Neural cell (in vitro differentiated cells): ENCODE measurements at regions not wholly inside any gene's neighbourhood (a gene's known extent, or its start where the extent isn't known, plus 50 kb on each side); places are given as distances from the start of the nearest gene placed in this dataset.

Experiments used
- H2AFZ ChIP-seq: fragments of 200-600, 300-800 bp; sonication (generic), shearing (Covaris generic); 2 replicates; pipeline ENCODE4 v1.6.0; 2014; ENCODE audit warnings: low read depth, mild to moderate bottlenecking, antibody characterized with exemption, low read length, moderate library complexity
- H3F3A ChIP-seq: fragments of 200-600 bp; shearing (Covaris generic); 2 replicates; pipeline ENCODE4 v1.6.1; 2016; ENCODE audit warnings: mild to moderate bottlenecking, moderate library complexity, mixed read lengths, antibody characterized with exemption, low read length; ENCODE audit not compliant: insufficient read depth, poor library complexity, severe bottlenecking
- H3K27ac ChIP-seq: fragments of 200-600, 300-800 bp; sonication (generic), shearing (Covaris generic); 2 replicates; pipeline ENCODE4 v1.5.1; 2014; ENCODE audit warnings: mild to moderate bottlenecking, low read length, moderate library complexity
- H3K27me3 ChIP-seq: fragments of 300-800, 200-600 bp; sonication (generic), shearing (Covaris generic); 2 replicates; pipeline ENCODE4 v1.6.0; 2014; ENCODE audit warnings: mild to moderate bottlenecking, low read depth, low read length, moderate library complexity; ENCODE audit not compliant: insufficient read depth
- H3K36me3 ChIP-seq: fragments of 300-800, 200-600 bp; sonication (generic), shearing (Covaris generic); 2 replicates; pipeline ENCODE4 v1.5.1; 2014; ENCODE audit warnings: mild to moderate bottlenecking, antibody characterized with exemption, low read length, moderate library complexity; ENCODE audit not compliant: insufficient read depth
- H3K4me2 ChIP-seq: fragments of 300-800, 200-600 bp; sonication (generic), shearing (Covaris generic); 2 replicates; pipeline ENCODE4 v1.6.0; 2014; ENCODE audit warnings: mild to moderate bottlenecking, low read length
- H3K4me3 ChIP-seq: fragments of 300-800, 200-600 bp; sonication (generic), shearing (Covaris generic); 2 replicates; pipeline ENCODE4 v1.5.1; 2014; ENCODE audit warnings: mild to moderate bottlenecking, low read length, moderate library complexity
- H3K79me2 ChIP-seq: fragments of 200-600 bp; shearing (Covaris generic); replicated peaks from 2 replicates; pipeline ENCODE4 v1.6.0; 2014; ENCODE audit warnings: mild to moderate bottlenecking, low read length, moderate library complexity; ENCODE audit not compliant: insufficient read depth
- H3K9ac ChIP-seq: fragments of 300-800, 200-600 bp; sonication (generic), shearing (Covaris generic); 2 replicates; pipeline ENCODE4 v1.6.1; 2016; ENCODE audit warnings: mild to moderate bottlenecking, low read length, mixed read lengths
- H3K9me2 ChIP-seq: fragments of 200-600 bp; shearing (Covaris generic); 2 replicates; pipeline ENCODE4 v1.6.1; 2016; ENCODE audit warnings: mild to moderate bottlenecking, low read length, mixed read lengths; ENCODE audit not compliant: insufficient read depth
- H3K9me3 ChIP-seq: fragments of 200-600, 300-800 bp; sonication (generic), shearing (Covaris generic); 2 replicates; pipeline ENCODE4 v1.6.1; 2016; ENCODE audit warnings: mild to moderate bottlenecking, mixed run types, low read length, moderate library complexity, mixed read lengths
- H4K20me1 ChIP-seq: fragments of 200-600 bp; shearing (Covaris generic); 2 replicates; pipeline ENCODE4 v1.6.1; 2016; ENCODE audit warnings: mild to moderate bottlenecking, mixed run types; ENCODE audit not compliant: insufficient read depth
- EP300 ChIP-seq: fragments of 450-650 bp; conservative IDR thresholded peaks from 2 replicates; pipeline ENCODE4 v1.6.1; 2014; ENCODE audit warnings: antibody characterized with exemption, mild to moderate bottlenecking, moderate library complexity; ENCODE audit not compliant: poor library complexity, severe bottlenecking
- EZH2 ChIP-seq: fragments of 200-600, 300-800 bp; shearing (Covaris generic), sonication (generic); IDR thresholded peaks from 2 replicates; pipeline ENCODE4 v1.6.1; 2014; ENCODE audit warnings: antibody characterized with exemption, low read length, borderline replicate concordance, mild to moderate bottlenecking; ENCODE audit not compliant: insufficient read depth, poor library complexity, severe bottlenecking
- MXI1 ChIP-seq: fragments of 450-650 bp; conservative IDR thresholded peaks from 2 replicates; pipeline ENCODE4 v1.6.1; 2014; ENCODE audit warnings: antibody characterized with exemption, mild to moderate bottlenecking; ENCODE audit not compliant: poor library complexity, severe bottlenecking
- POLR2AphosphoS5 ChIP-seq: IDR thresholded peaks from 2 replicates; pipeline ENCODE4 v1.6.1; 2012
- RAD21 ChIP-seq: fragments of 450-650 bp; conservative IDR thresholded peaks from 2 replicates; pipeline ENCODE4 v1.6.1; 2014; ENCODE audit warnings: antibody characterized with exemption, mild to moderate bottlenecking, moderate library complexity
- REST ChIP-seq: IDR thresholded peaks from 2 replicates; pipeline ENCODE4 v1.6.1; 2012; ENCODE audit warnings: borderline replicate concordance
- SMC3 ChIP-seq: fragments of 450-650 bp; conservative IDR thresholded peaks from 2 replicates; pipeline ENCODE4 v1.6.1; 2014; ENCODE audit warnings: antibody characterized with exemption, mild to moderate bottlenecking, moderate library complexity; ENCODE audit not compliant: poor library complexity
- TAF1 ChIP-seq: IDR thresholded peaks from 2 replicates; pipeline ENCODE4 v1.6.1; 2012; ENCODE audit warnings: low read depth
- TF ChIP-seq, protein P1 (sequence below): fragments of 450-650 bp; IDR thresholded peaks from 2 replicates; pipeline ENCODE4 v1.5.1; 2014; ENCODE audit warnings: antibody characterized with exemption, mild to moderate bottlenecking, moderate library complexity; ENCODE audit not compliant: poor library complexity, severe bottlenecking

DNA sequence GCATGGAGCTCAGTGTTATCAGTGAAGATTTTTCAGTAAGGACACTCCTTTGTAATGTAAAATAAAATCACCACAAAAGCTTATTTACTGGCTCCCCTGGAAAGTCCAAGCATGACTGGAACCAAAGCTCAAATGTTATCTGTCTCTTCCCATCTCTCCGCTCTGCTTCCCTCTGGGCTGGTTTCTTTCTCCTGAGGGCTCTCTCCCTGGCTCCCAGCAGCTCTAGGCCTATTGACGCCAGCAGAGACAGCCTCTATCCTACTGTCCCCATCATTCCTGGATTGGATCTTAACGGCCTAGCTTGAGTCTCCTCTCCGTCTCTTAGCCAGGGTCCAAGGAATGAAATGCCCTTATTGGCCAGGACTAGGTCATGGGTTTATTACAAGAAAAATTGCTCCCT lies 86.1 kb downstream of the TMEM167A start:
- Histone ChIP-seq H3K27ac (no peak overlapping the region), H4K20me1 (no peaks in the 10 kb centered on the region), H3K9me3 (no peaks in the 10 kb centered on the region), H3K4me3 (no peak overlapping the region), H3F3A (no peaks in the 10 kb centered on the region), H3K36me3 (no peaks in the 10 kb centered on the region), H2AFZ (no peak overlapping the region), H3K4me2 (no peak overlapping the region), H3K9me2 (no peaks in the 10 kb centered on the region), H3K27me3 (no peaks in the 10 kb centered on the region), H3K79me2 (peaks cover 37% of the 10 kb centered on the region), H3K9ac (no peak overlapping the region)
- TF ChIP-seq EZH2 = no peak
- no peak for TF ChIP-seq MXI1
- TF ChIP-seq SMC3 = no peak

DNA sequence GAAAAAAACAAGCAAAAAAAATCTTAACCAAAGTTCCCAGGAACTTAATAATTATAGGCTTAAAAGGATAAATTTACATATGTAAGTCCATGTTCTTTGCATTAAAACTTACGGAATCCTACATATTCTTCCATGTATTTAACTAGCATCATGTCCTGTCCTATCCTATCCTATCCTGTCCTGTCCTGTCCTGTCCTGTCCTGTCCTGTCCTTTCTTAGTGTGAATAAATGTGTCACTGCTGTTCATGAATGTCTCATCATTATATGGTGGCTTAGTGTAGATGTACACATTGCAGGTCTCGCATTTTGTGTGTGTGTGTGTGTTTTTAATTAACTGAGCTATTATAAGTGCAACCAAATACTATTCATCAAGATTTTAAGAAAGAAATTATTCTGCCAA lies 90.0 kb downstream of the TMEM167A start:
- Histone ChIP-seq H3K4me2 (peak overlapping the region; percentile 38), H3K9ac (peak overlapping the region; percentile 57), H3K79me2 (peaks cover 35% of the 10 kb centered on the region), H3F3A (peaks cover 5% of the 10 kb centered on the region), H3K27ac (peak overlapping the region; percentile 97), H2AFZ (no peak overlapping the region), H3K27me3 (no peaks in the 10 kb centered on the region), H3K36me3 (no peaks in the 10 kb centered on the region), H4K20me1 (no peaks in the 10 kb centered on the region), H3K4me3 (peak overlapping the region; percentile 50), H3K9me2 (no peaks in the 10 kb centered on the region), H3K9me3 (no peaks in the 10 kb centered on the region)
- TF ChIP-seq EZH2 = no peak
- no peak for TF ChIP-seq EP300
- TF ChIP-seq MXI1 = no peak
- no peak for TF ChIP-seq SMC3
- TF ChIP-seq TAF1 = no peak

GRCh38 chr5:82986404-82986803 lies 90.8 kb downstream of the TMEM167A start:
- Histone ChIP-seq H2AFZ (no peak overlapping the region), H3K9me3 (no peaks in the 10 kb centered on the region), H3K27me3 (no peaks in the 10 kb centered on the region), H3K9ac (peak overlapping the region; percentile 70), H3K4me3 (peak overlapping the region; percentile 50), H3K36me3 (no peaks in the 10 kb centered on the region), H3K9me2 (no peaks in the 10 kb centered on the region), H4K20me1 (no peaks in the 10 kb centered on the region), H3K79me2 (peaks cover 36% of the 10 kb centered on the region), H3F3A (peaks cover 5% of the 10 kb centered on the region), H3K27ac (peak overlapping the region; percentile 97), H3K4me2 (peak overlapping the region; percentile 16)
- TF ChIP-seq SMC3 (peak; percentile 55), EZH2 (no peak), EP300 (peak; percentile 99), TAF1 (no peak), RAD21 (peak; percentile 51), REST (peak; percentile 94), POLR2AphosphoS5 (peak; percentile 99), MXI1 (no peak)
- TF ChIP-seq, protein P1, sequence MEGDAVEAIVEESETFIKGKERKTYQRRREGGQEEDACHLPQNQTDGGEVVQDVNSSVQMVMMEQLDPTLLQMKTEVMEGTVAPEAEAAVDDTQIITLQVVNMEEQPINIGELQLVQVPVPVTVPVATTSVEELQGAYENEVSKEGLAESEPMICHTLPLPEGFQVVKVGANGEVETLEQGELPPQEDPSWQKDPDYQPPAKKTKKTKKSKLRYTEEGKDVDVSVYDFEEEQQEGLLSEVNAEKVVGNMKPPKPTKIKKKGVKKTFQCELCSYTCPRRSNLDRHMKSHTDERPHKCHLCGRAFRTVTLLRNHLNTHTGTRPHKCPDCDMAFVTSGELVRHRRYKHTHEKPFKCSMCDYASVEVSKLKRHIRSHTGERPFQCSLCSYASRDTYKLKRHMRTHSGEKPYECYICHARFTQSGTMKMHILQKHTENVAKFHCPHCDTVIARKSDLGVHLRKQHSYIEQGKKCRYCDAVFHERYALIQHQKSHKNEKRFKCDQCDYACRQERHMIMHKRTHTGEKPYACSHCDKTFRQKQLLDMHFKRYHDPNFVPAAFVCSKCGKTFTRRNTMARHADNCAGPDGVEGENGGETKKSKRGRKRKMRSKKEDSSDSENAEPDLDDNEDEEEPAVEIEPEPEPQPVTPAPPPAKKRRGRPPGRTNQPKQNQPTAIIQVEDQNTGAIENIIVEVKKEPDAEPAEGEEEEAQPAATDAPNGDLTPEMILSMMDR = no peak
